DMS 273 (cell line): ENCODE measurements at regions not wholly inside any gene's neighbourhood (a gene's known extent, or its start where the extent isn't known, plus 50 kb on each side); places are given as distances from the start of the nearest gene placed in this dataset.
"Not testable (repeated sequence)": the region's sequence is repeated elsewhere in the genome, so short reads cannot be mapped to it uniquely, and the experiment has no call there.

Source experiments
- DNase-seq: peaks from one replicate; lab custom pipeline; 2025; ENCODE audit not compliant: unreplicated experiment; lab: John Stamatoyannopoulos, UW

- DNase-seq = not testable (repeated sequence)
Measured at GRCh38 chr7:4609576-4609975, 72.5 kb upstream of the FOXK1 start.

GRCh38 chr7:4610768-4611467 is 71.2 kb upstream of the FOXK1 start:
- DNase-seq = peak; percentile 86

GRCh38 chr7:4612237-4612636 is 69.9 kb upstream of the FOXK1 start:
- DNase-seq = no peak

GRCh38 chr7:4612939-4613841 is 68.9 kb upstream of the FOXK1 start:
- DNase-seq = no peak

- DNase-seq = no peak
Measured at GRCh38 chr7:4613846-4614548, 68.1 kb upstream of the FOXK1 start.

GRCh38 chr7:4616116-4616515 is 66.0 kb upstream of the FOXK1 start:
- no peak for DNase-seq

- no peak for DNase-seq
Measured at GRCh38 chr7:4621396-4621795, 60.7 kb upstream of the FOXK1 start.

GRCh38 chr7:4626318-4626845 is 55.7 kb upstream of the FOXK1 start:
- DNase-seq = no peak

- DNase-seq = no peak
Measured at GRCh38 chr7:4629287-4629895, 52.7 kb upstream of the FOXK1 start.

- peak; percentile 93 for DNase-seq
Measured at GRCh38 chr7:4631380-4632179, 50.5 kb upstream of the FOXK1 start.
